HG03045 (cell line): ENCODE measurements at regions not wholly inside any gene's neighbourhood (a gene's known extent, or its start where the extent isn't known, plus 50 kb on each side); places are given as distances from the start of the nearest gene placed in this dataset.
"Not testable (repeated sequence)": the region's sequence is repeated elsewhere in the genome, so short reads cannot be mapped to it uniquely, and the experiment has no call there.

Experiments
- ATAC-seq: cut with Tn5 transposase; IDR thresholded peaks from one replicate; pipeline ENCODE4 v1.9.1; 2021; ENCODE audit warnings: mild to moderate bottlenecking, moderate library complexity; ENCODE audit not compliant: unreplicated experiment

- ATAC-seq: no peak
Observed at GRCh38 chr22:25483931-25484330, 80.5 kb upstream of the GRK3 start.

- ATAC-seq: no peak
Observed at GRCh38 chr22:25484521-25485315, 79.8 kb upstream of the GRK3 start.

GRCh38 chr22:25485626-25486545, 78.6 kb upstream of the GRK3 start:
- ATAC-seq: no peak

GRCh38 chr22:25487508-25487907, 77.0 kb upstream of the GRK3 start:
- no peak for ATAC-seq

- ATAC-seq: no peak
Observed at GRCh38 chr22:25488244-25489020, 76.0 kb upstream of the GRK3 start.

- ATAC-seq: no peak
Observed at GRCh38 chr22:25489947-25490346, 74.5 kb upstream of the GRK3 start.

- ATAC-seq: no peak
Observed at GRCh38 chr22:25490896-25491295, 73.6 kb upstream of the GRK3 start.

- ATAC-seq: no peak
Observed at GRCh38 chr22:25492162-25492561, 72.3 kb upstream of the GRK3 start.

- ATAC-seq: no peak
Observed at GRCh38 chr22:25492841-25493734, 71.4 kb upstream of the GRK3 start.

- no peak for ATAC-seq
Observed at GRCh38 chr22:25493794-25494193, 70.7 kb upstream of the GRK3 start.

GRCh38 chr22:25494774-25495173, 69.7 kb upstream of the GRK3 start:
- ATAC-seq: peak; percentile 44

GRCh38 chr22:25495285-25495684, 69.2 kb upstream of the GRK3 start:
- ATAC-seq: no peak

GRCh38 chr22:25496396-25497064, 67.9 kb upstream of the GRK3 start:
- ATAC-seq: no peak

- ATAC-seq: no peak
Observed at GRCh38 chr22:25497181-25497641, 67.3 kb upstream of the GRK3 start.

- ATAC-seq: no peak
Observed at GRCh38 chr22:25497716-25498115, 66.8 kb upstream of the GRK3 start.

- ATAC-seq: not testable (repeated sequence)
Observed at GRCh38 chr22:25500671-25501070, 63.8 kb upstream of the GRK3 start.

GRCh38 chr22:25504017-25504416, 60.5 kb upstream of the GRK3 start:
- ATAC-seq: not testable (repeated sequence)

- ATAC-seq: no peak
Observed at GRCh38 chr22:25508161-25508560, 56.3 kb upstream of the GRK3 start.

GRCh38 chr22:25508761-25509321, 55.6 kb upstream of the GRK3 start:
- ATAC-seq: no peak
